ENCODE measurements at regions not wholly inside any gene's neighbourhood (a gene's known extent, or its start where the extent isn't known, plus 50 kb on each side); places are given as distances from the start of the nearest gene placed in this dataset.

GRCh38 chr5:103668281-103668680 is 105.7 kb upstream of the NUDT12 start:
- no peak for ATAC-seq
- TF ChIP-seq ISL1 (CRISPR knock-in tag; IDR thresholded peaks at IDR 0.05) (no peak), BACH2 (CRISPR knock-in tag; IDR thresholded peaks at IDR 0.05; ENCODE audit: borderline replicate concordance) (no peak), RARB (CRISPR knock-in tag; IDR thresholded peaks at IDR 0.05) (no peak), ZFP3 (CRISPR knock-in tag; IDR thresholded peaks at IDR 0.05) (no peak), TCF4 (CRISPR knock-in tag; IDR thresholded peaks at IDR 0.05; ENCODE audit: borderline replicate concordance) (no peak), SNAI2 (CRISPR knock-in tag; IDR thresholded peaks at IDR 0.05) (no peak), GLIS3 (CRISPR knock-in tag; IDR thresholded peaks at IDR 0.05) (no peak), PPARA (CRISPR knock-in tag; IDR thresholded peaks at IDR 0.05; ENCODE audit: borderline replicate concordance) (no peak), OSR1 (CRISPR knock-in tag; IDR thresholded peaks at IDR 0.05) (no peak), ARNTL (CRISPR knock-in tag; IDR thresholded peaks at IDR 0.05; ENCODE audit: borderline replicate concordance, low read depth) (no peak), ZNF8 (CRISPR knock-in tag; IDR thresholded peaks at IDR 0.05) (no peak), PATZ1 (CRISPR knock-in tag; IDR thresholded peaks at IDR 0.05; ENCODE audit: borderline replicate concordance) (no peak), TOX (CRISPR knock-in tag; IDR thresholded peaks at IDR 0.05; ENCODE audit: borderline replicate concordance) (no peak), CSRNP3 (CRISPR knock-in tag; IDR thresholded peaks at IDR 0.05) (no peak), ZNF70 (CRISPR knock-in tag; IDR thresholded peaks at IDR 0.05) (no peak), TSHZ2 (CRISPR knock-in tag; IDR thresholded peaks at IDR 0.05) (no peak), ZNF565 (CRISPR knock-in tag; conservative IDR thresholded peaks at IDR 0.05; ENCODE audit: low read depth) (no peak), CREB5 (CRISPR knock-in tag; IDR thresholded peaks at IDR 0.05; ENCODE audit: low read depth) (no peak), ZFP30 (CRISPR knock-in tag; IDR thresholded peaks at IDR 0.05) (no peak), ZC3H10 (CRISPR knock-in tag; IDR thresholded peaks at IDR 0.05) (no peak)

GRCh38 chr5:103667068-103667467 is 104.5 kb upstream of the NUDT12 start:
- ATAC-seq, result peak; percentile 70
- TF ChIP-seq TOX (CRISPR knock-in tag; IDR thresholded peaks at IDR 0.05; ENCODE audit: borderline replicate concordance) (no peak), GLIS3 (CRISPR knock-in tag; IDR thresholded peaks at IDR 0.05) (no peak), ISL1 (CRISPR knock-in tag; IDR thresholded peaks at IDR 0.05) (no peak), TCF4 (CRISPR knock-in tag; IDR thresholded peaks at IDR 0.05; ENCODE audit: borderline replicate concordance) (no peak), ZNF8 (CRISPR knock-in tag; IDR thresholded peaks at IDR 0.05) (no peak), SNAI2 (CRISPR knock-in tag; IDR thresholded peaks at IDR 0.05) (no peak), OSR1 (CRISPR knock-in tag; IDR thresholded peaks at IDR 0.05) (no peak), ZNF70 (CRISPR knock-in tag; IDR thresholded peaks at IDR 0.05) (no peak), PATZ1 (CRISPR knock-in tag; IDR thresholded peaks at IDR 0.05; ENCODE audit: borderline replicate concordance) (no peak), ESRRG (CRISPR knock-in tag; IDR thresholded peaks at IDR 0.05) (no peak), ZFP3 (CRISPR knock-in tag; IDR thresholded peaks at IDR 0.05) (no peak), CSDC2 (CRISPR knock-in tag; IDR thresholded peaks at IDR 0.05) (no peak)
